Nephron progenitor cell (in vitro differentiated cells): ENCODE measurements at regions not wholly inside any gene's neighbourhood (a gene's known extent, or its start where the extent isn't known, plus 50 kb on each side); places are given as distances from the start of the nearest gene placed in this dataset.

Source experiments
- DNase-seq: peaks from one replicate; pipeline ENCODE4 v3.0.0; 2021
- H3K27ac Mint-ChIP-seq: 2 replicates; pipeline ENCODE4 v1.8.0; 2021; ENCODE audit warnings: mild to moderate bottlenecking, moderate library complexity, mixed read lengths
- H3K27me3 Mint-ChIP-seq: 2 replicates; pipeline ENCODE4 v1.8.0; 2021; ENCODE audit warnings: mild to moderate bottlenecking, low read depth, mixed read lengths; ENCODE audit not compliant: poor library complexity
- H3K36me3 Mint-ChIP-seq: 2 replicates; pipeline ENCODE4 v1.8.0; 2021; ENCODE audit warnings: low read depth, mixed read lengths
- H3K4me1 Mint-ChIP-seq: 2 replicates; pipeline ENCODE4 v1.8.0; 2021; ENCODE audit warnings: mixed read lengths
- H3K4me3 Mint-ChIP-seq: 2 replicates; pipeline ENCODE4 v1.8.0; 2021; ENCODE audit warnings: mild to moderate bottlenecking, moderate library complexity, mixed read lengths
- H3K9me3 Mint-ChIP-seq: 2 replicates; pipeline ENCODE4 v1.8.0; 2021; ENCODE audit warnings: mild to moderate bottlenecking, moderate library complexity, mixed read lengths
- TF ChIP-seq, protein P1 (sequence below): fragments of 200-600 bp; sonication (generic); IDR thresholded peaks from 2 replicates; pipeline ENCODE4 v1.5.0; 2021; ENCODE audit warnings: antibody characterized with exemption

DNA sequence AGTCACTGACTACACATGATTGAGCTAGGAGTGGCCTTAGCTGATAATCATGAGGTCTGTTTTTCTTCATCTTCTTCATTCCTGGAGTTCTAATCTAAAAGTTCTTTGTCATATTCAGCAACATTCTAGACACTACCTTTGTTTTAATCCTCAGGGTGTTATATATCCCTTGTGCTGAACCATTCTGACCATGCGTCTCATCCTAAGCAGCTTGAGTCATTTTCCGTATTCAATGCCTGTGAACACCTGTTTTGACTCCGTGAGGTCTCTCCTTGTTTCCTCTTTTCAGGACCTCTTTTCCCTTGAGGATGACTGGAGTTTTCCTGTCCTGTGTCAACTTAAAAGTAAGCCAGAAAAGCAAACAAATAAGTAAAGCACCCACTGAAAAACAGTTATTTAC, 597.9 kb downstream of the GBA3 start:
- TF ChIP-seq, protein P1, sequence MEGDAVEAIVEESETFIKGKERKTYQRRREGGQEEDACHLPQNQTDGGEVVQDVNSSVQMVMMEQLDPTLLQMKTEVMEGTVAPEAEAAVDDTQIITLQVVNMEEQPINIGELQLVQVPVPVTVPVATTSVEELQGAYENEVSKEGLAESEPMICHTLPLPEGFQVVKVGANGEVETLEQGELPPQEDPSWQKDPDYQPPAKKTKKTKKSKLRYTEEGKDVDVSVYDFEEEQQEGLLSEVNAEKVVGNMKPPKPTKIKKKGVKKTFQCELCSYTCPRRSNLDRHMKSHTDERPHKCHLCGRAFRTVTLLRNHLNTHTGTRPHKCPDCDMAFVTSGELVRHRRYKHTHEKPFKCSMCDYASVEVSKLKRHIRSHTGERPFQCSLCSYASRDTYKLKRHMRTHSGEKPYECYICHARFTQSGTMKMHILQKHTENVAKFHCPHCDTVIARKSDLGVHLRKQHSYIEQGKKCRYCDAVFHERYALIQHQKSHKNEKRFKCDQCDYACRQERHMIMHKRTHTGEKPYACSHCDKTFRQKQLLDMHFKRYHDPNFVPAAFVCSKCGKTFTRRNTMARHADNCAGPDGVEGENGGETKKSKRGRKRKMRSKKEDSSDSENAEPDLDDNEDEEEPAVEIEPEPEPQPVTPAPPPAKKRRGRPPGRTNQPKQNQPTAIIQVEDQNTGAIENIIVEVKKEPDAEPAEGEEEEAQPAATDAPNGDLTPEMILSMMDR: no peak
- Mint-ChIP-seq H3K27me3 (peaks cover 3% of the 10 kb centered on the region), H3K27ac (no peak overlapping the region), H3K4me1 (no peaks in the 10 kb centered on the region), H3K4me3 (no peak overlapping the region), H3K36me3 (no peaks in the 10 kb centered on the region), H3K9me3 (no peaks in the 10 kb centered on the region)
- DNase-seq: no peak

DNA sequence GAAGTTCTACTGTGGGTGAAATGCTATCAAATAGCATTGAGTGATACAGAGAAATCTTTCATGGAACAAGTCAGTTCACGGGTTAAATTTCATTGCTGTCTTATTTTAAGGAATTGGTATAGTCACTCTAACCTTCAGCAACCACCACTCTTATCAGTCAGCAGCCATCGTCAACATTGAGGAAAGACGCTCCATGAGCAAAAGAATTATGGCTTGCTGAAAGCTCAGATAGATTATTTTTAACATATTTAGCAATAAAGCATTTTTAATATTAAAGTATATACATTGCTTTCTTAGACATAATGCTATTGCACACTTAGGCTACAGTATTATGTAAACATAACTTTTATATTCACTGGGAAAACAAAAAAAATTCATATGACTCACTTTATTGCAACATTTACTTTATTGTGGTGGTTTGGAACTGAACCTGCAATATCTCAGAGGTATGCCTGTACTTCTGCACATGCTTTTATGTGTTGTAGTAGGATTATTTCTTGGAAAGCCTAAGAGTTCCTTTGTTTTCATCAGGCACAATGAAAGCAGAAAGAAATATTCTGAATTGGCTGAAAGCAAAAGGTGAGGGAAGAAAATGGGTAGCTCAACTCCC, 586.7 kb downstream of the GBA3 start:
- H3K36me3 Mint-ChIP-seq: no peaks in the 10 kb centered on the region
- H3K27ac Mint-ChIP-seq: no peak overlapping the region
- no peaks in the 10 kb centered on the region for H3K4me1 Mint-ChIP-seq
- H3K27me3 Mint-ChIP-seq: peaks cover 4% of the 10 kb centered on the region
- TF ChIP-seq, protein P1: no peak
- H3K9me3 Mint-ChIP-seq: no peaks in the 10 kb centered on the region
- H3K4me3 Mint-ChIP-seq: no peak overlapping the region
- DNase-seq: no peak

DNA sequence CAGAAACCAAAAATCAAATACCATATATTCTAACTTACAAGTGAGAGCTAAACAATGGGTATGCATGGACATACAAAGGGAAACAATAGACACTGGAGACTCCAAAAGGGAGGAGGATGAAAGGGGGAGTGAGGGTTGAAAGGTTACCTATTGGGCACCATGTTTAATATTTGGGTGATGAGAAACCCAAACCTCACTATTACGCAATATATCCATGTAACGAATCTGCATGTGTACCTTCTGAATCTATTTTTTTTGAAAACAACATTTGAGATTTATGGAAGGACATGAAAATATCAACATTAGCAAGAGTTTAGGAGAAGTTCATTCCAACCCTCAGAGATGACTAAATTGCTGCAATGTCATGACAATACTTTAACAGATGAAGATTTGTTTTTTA, 586.1 kb downstream of the GBA3 start:
- H3K27me3 Mint-ChIP-seq: peaks cover 4% of the 10 kb centered on the region
- no peak overlapping the region for H3K27ac Mint-ChIP-seq
- no peaks in the 10 kb centered on the region for H3K36me3 Mint-ChIP-seq
- H3K9me3 Mint-ChIP-seq: no peaks in the 10 kb centered on the region
- H3K4me1 Mint-ChIP-seq: no peaks in the 10 kb centered on the region
- DNase-seq: no peak
- no peak overlapping the region for H3K4me3 Mint-ChIP-seq
- TF ChIP-seq, protein P1: no peak

DNA sequence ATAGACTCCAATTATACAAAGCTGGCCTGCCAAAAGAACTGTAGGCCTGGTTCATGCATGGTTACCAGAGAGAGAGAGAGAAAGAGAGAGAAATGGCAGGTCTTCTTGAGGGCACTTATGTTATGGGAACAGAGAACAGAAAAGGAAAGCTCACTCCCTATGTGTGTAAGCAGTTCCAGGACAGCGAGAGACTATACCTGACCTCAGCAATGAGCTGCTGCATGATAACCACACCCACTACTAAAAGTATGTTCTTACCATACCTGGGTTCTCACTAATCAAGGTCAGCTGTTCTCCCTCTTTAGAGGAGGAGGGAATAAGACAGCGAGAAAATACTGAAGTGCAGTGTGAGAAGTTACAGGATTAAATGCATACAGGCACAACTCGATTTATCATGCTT, 583.3 kb downstream of the GBA3 start:
- Mint-ChIP-seq H3K36me3 (no peaks in the 10 kb centered on the region), H3K27me3 (peaks cover 4% of the 10 kb centered on the region), H3K4me3 (no peak overlapping the region), H3K9me3 (no peaks in the 10 kb centered on the region), H3K27ac (no peak overlapping the region), H3K4me1 (no peaks in the 10 kb centered on the region)
- no peak for DNase-seq
- TF ChIP-seq, protein P1: no peak

DNA sequence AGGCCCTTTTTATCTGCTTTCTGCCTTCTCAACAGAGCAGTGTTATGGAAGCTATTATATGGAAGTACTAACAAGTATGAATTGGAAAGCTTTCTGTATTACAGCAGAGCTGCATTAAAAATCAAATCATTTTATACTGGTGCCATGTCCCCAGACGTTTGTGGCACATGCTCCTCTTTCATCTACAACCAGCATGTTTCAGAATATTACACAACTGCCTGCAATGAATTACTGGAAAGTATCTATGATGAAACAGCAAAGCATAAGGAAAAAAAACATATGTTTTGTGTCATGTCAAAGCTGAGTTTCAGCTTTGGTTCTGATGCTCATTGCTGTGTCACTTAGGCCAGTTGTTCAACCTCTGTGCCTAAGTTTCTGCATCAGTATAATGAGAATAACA, 576.8 kb downstream of the GBA3 start:
- Mint-ChIP-seq H3K27me3 (peaks cover 3% of the 10 kb centered on the region), H3K27ac (no peak overlapping the region)

More for the DNA sequence above, 576.8 kb downstream of the GBA3 start:
- Mint-ChIP-seq H3K9me3 (no peaks in the 10 kb centered on the region), H3K36me3 (no peaks in the 10 kb centered on the region), H3K4me3 (no peak overlapping the region), H3K4me1 (peaks cover 13% of the 10 kb centered on the region)
- no peak for DNase-seq
- TF ChIP-seq, protein P1: no peak
